Osteocyte (in vitro differentiated cells): ENCODE measurements at regions not wholly inside any gene's neighbourhood (a gene's known extent, or its start where the extent isn't known, plus 50 kb on each side); places are given as distances from the start of the nearest gene placed in this dataset.

Experiments used
- DNase-seq: peaks from one replicate; pipeline ENCODE4 v3.0.0; 2021; ENCODE audit warnings: mixed read lengths; ENCODE audit not compliant: unreplicated experiment; ENCODE audit errors: extremely low spot score
- H3K27ac Mint-ChIP-seq: one replicate; pipeline ENCODE4 v1.8.0; 2021; ENCODE audit warnings: mild to moderate bottlenecking, mixed read lengths; ENCODE audit not compliant: unreplicated experiment
- H3K27me3 Mint-ChIP-seq: one replicate; pipeline ENCODE4 v1.8.0; 2021; ENCODE audit warnings: mixed read lengths; ENCODE audit not compliant: unreplicated experiment
- H3K36me3 Mint-ChIP-seq: one replicate; pipeline ENCODE4 v1.8.0; 2021; ENCODE audit warnings: mixed read lengths; ENCODE audit not compliant: unreplicated experiment
- H3K4me1 Mint-ChIP-seq: one replicate; pipeline ENCODE4 v1.8.0; 2021; ENCODE audit warnings: mixed read lengths; ENCODE audit not compliant: unreplicated experiment
- H3K4me3 Mint-ChIP-seq: one replicate; pipeline ENCODE4 v1.8.0; 2021; ENCODE audit warnings: mild to moderate bottlenecking, moderate library complexity, mixed read lengths; ENCODE audit not compliant: unreplicated experiment
- H3K9me3 Mint-ChIP-seq: one replicate; pipeline ENCODE4 v1.8.0; 2021; ENCODE audit warnings: mixed read lengths; ENCODE audit not compliant: unreplicated experiment
- TF ChIP-seq, protein P1 (sequence below): fragments of 200-600 bp; sonication (generic); IDR thresholded peaks from 2 replicates; pipeline ENCODE4 v1.5.0; 2021; ENCODE audit warnings: antibody characterized with exemption, mild to moderate bottlenecking, moderate library complexity

GRCh38 chr1:96331596-96331995, 390.0 kb upstream of the PTBP2 start:
- no peak overlapping the region for H3K27ac Mint-ChIP-seq
- H3K36me3 Mint-ChIP-seq, result no peaks in the 10 kb centered on the region
- peaks cover 7% of the 10 kb centered on the region for H3K4me1 Mint-ChIP-seq
- H3K27me3 Mint-ChIP-seq, result no peaks in the 10 kb centered on the region
- TF ChIP-seq, protein P1, sequence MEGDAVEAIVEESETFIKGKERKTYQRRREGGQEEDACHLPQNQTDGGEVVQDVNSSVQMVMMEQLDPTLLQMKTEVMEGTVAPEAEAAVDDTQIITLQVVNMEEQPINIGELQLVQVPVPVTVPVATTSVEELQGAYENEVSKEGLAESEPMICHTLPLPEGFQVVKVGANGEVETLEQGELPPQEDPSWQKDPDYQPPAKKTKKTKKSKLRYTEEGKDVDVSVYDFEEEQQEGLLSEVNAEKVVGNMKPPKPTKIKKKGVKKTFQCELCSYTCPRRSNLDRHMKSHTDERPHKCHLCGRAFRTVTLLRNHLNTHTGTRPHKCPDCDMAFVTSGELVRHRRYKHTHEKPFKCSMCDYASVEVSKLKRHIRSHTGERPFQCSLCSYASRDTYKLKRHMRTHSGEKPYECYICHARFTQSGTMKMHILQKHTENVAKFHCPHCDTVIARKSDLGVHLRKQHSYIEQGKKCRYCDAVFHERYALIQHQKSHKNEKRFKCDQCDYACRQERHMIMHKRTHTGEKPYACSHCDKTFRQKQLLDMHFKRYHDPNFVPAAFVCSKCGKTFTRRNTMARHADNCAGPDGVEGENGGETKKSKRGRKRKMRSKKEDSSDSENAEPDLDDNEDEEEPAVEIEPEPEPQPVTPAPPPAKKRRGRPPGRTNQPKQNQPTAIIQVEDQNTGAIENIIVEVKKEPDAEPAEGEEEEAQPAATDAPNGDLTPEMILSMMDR, result no peak
- peaks cover 10% of the 10 kb centered on the region for H3K9me3 Mint-ChIP-seq
- no peak for DNase-seq
- no peak overlapping the region for H3K4me3 Mint-ChIP-seq

- no peak overlapping the region for H3K27ac Mint-ChIP-seq
- peaks cover 4% of the 10 kb centered on the region for H3K4me1 Mint-ChIP-seq
- no peaks in the 10 kb centered on the region for H3K36me3 Mint-ChIP-seq
- TF ChIP-seq, protein P1, result no peak
- H3K4me3 Mint-ChIP-seq, result no peak overlapping the region
- no peaks in the 10 kb centered on the region for H3K9me3 Mint-ChIP-seq
- DNase-seq, result no peak
- H3K27me3 Mint-ChIP-seq, result no peaks in the 10 kb centered on the region
These were observed 387.9 kb upstream of the PTBP2 start for GRCh38 chr1:96333522-96334235.

DNA sequence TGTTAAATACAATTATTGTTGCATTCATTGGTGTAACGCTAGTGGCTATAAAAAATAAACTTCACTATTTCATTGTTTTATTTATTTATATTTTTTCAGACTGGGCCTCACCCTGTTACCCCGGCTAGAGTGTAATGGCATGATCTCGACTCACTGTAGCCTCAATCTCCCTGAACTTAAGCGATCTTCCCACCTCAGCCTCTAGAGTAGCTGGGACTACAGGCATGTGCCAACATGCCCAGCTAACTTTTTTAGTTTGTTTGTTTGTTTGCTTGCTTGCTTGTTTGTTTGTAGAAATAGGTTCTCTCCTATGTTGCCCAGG, 387.4 kb upstream of the PTBP2 start:
- TF ChIP-seq, protein P1, result no peak
- H3K4me1 Mint-ChIP-seq, result no peaks in the 10 kb centered on the region
- H3K36me3 Mint-ChIP-seq, result no peaks in the 10 kb centered on the region
- no peak overlapping the region for H3K4me3 Mint-ChIP-seq
- no peaks in the 10 kb centered on the region for H3K27me3 Mint-ChIP-seq
- DNase-seq, result no peak
- H3K27ac Mint-ChIP-seq, result no peak overlapping the region
- no peaks in the 10 kb centered on the region for H3K9me3 Mint-ChIP-seq

DNA sequence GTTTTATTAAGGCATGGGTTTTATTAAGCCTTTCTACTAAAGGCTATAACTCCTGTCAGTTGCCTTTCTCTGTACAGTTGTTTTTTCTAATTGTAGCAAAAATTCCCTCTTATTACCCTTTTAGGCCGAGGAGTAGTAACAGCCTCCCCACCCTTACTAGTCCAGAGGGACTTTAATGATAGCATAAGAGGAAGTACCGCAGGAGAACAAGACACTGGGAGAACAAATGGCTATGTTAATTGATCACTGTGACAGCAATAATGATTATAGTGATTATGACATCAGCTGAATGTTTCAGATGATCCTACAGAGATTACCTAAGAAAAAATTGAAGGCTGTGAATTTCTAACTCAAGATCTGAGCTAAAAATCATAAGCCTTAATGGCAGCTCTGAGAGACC, 383.0 kb upstream of the PTBP2 start:
- H3K4me3 Mint-ChIP-seq, result no peak overlapping the region
- no peaks in the 10 kb centered on the region for H3K9me3 Mint-ChIP-seq
- no peaks in the 10 kb centered on the region for H3K36me3 Mint-ChIP-seq
- H3K27ac Mint-ChIP-seq, result no peak overlapping the region
- TF ChIP-seq, protein P1, result no peak
- peaks cover 4% of the 10 kb centered on the region for H3K4me1 Mint-ChIP-seq
- DNase-seq, result no peak
- H3K27me3 Mint-ChIP-seq, result no peaks in the 10 kb centered on the region

DNA sequence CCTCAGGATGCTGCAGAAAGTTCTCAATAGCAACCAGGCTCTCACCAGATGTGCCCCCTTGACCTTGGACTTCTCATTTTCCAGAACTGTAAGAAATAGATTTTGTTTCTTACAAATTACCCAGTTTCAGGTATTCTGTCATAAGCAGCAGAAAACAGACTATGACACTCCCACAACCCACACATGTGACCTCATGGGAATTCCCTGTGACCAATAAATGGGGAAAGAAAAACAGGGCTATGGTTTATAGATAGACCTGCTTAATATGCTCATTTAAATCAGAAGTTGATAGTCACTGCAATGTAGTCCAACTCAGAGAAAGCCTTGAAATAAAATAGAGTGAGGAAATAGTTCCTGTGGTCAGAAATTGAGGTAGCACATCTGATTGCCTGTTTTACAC, 380.9 kb upstream of the PTBP2 start:
- DNase-seq, result no peak
- H3K4me1 Mint-ChIP-seq, result peaks cover 4% of the 10 kb centered on the region
- H3K4me3 Mint-ChIP-seq, result no peak overlapping the region
- TF ChIP-seq, protein P1, result no peak
- H3K36me3 Mint-ChIP-seq, result no peaks in the 10 kb centered on the region
- no peak overlapping the region for H3K27ac Mint-ChIP-seq
- H3K9me3 Mint-ChIP-seq, result no peaks in the 10 kb centered on the region
- no peaks in the 10 kb centered on the region for H3K27me3 Mint-ChIP-seq
